Vagina (tissue), 2 donors: ENCODE measurements at regions not wholly inside any gene's neighbourhood (a gene's known extent, or its start where the extent isn't known, plus 50 kb on each side); places are given as distances from the start of the nearest gene placed in this dataset.

ENCODE experiments used
- CTCF ChIP-seq, 3 experiments: fragments of 450-650 bp in 2 of 3; fragments of 200-600 bp in 1 of 3; sonication (generic) in 1 of 3; IDR thresholded peaks; one replicate each; pipeline ENCODE4 v1.5.1; 2017 to 2019; ENCODE audit warnings: antibody characterized with exemption in 3 of 3, mild to moderate bottlenecking in 2 of 3, moderate library complexity in 2 of 3
- POLR2A ChIP-seq, 2 donors: fragments of 450-650 bp; IDR thresholded peaks; one replicate each; pipeline ENCODE4 v1.6.1; 2017; ENCODE audit warnings: antibody characterized with exemption in 2 of 2, mild to moderate bottlenecking in 2 of 2, moderate library complexity in 2 of 2
- POLR2AphosphoS5 ChIP-seq, 2 donors: sonication (generic); formaldehyde crosslinking; IDR thresholded peaks; one replicate each; pipeline ENCODE4 v1.9.0; 2017; ENCODE audit warnings: antibody characterized with exemption in 2 of 2, mild to moderate bottlenecking in 2 of 2, low read depth in 1 of 2; ENCODE audit not compliant: insufficient read depth in 1 of 2

DNA sequence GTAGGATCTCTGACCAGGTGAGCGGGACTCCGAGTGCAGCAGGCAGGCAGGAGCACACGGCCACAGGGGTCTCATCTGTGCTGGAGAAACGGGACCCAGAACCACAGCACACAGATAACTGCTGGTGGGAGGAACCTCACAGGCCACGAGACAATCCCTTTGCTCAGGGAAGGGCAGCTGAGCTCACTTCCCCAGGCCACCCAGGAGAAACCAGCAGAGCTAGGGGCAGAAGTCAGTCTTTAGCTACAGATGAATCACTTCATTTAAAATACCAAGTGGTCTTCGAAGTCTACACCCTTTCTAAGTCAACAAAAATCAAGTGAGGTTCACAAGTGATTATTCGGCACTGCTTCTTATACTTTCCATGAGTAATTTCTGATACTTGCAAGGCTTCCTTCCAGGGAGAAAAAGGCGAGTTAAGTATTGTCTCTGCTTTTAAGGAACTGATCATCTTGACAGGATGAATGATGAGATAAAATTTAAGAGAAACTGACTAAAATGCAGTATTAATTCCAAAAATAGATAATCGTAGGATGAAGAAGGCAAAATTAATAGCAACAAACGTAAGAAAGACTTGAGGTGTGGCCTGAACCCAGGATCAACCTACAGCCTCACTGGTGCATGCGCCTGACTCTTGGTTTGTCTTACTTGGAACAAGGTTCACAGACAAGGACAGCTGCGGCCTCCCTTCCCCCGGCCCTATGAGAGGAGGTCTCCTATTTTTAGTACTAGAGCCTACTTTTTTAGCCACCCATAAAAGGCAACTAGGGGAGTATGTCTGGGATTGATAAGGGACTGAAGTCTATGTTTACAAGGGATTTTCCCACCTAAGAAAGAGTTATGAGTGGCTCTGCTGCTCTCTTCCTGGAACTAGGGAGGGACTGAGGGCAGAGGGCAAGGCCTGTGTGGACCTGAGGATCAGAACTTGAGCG is 233.6 kb downstream of the TTLL2 start:
- TF ChIP-seq POLR2A (IDR thresholded peaks at IDR 0.05): no peak
- TF ChIP-seq CTCF (IDR thresholded peaks at IDR 0.05): no peak
- TF ChIP-seq POLR2AphosphoS5 (IDR thresholded peaks at IDR 0.05; ENCODE audit: insufficient read depth in 1 of 2, low read depth in 1 of 2): no peak
